SKM-1 treated with dmso at 0.1 percent for 144 hours (cell line): ENCODE measurements at regions not wholly inside any gene's neighbourhood (a gene's known extent, or its start where the extent isn't known, plus 50 kb on each side); places are given as distances from the start of the nearest gene placed in this dataset.

Source experiments
- DNase-seq: peaks from one replicate; lab custom pipeline; 2025; ENCODE audit not compliant: unreplicated experiment; lab: John Stamatoyannopoulos, UW

GRCh38 chr12:67582238-67582834 is 66.2 kb upstream of the DYRK2 start:
- no peak for DNase-seq

- no peak for DNase-seq
These were observed 65.7 kb upstream of the DYRK2 start for GRCh38 chr12:67582844-67583243.

- DNase-seq: no peak
These were observed 61.6 kb upstream of the DYRK2 start for GRCh38 chr12:67586951-67587350.

GRCh38 chr12:67589078-67589477 is 59.5 kb upstream of the DYRK2 start:
- DNase-seq: no peak

- no peak for DNase-seq
These were observed 58.3 kb upstream of the DYRK2 start for GRCh38 chr12:67590149-67590790.

GRCh38 chr12:67592228-67593011 is 56.1 kb upstream of the DYRK2 start:
- no peak for DNase-seq

- DNase-seq: no peak
These were observed 55.5 kb upstream of the DYRK2 start for GRCh38 chr12:67593041-67593440.

- no peak for DNase-seq
These were observed 54.8 kb upstream of the DYRK2 start for GRCh38 chr12:67593461-67594330.

GRCh38 chr12:67594888-67595287 is 53.7 kb upstream of the DYRK2 start:
- DNase-seq: no peak

- no peak for DNase-seq
These were observed 53.2 kb upstream of the DYRK2 start for GRCh38 chr12:67595365-67595764.

- DNase-seq: no peak
These were observed 49.9 kb upstream of the DYRK2 start for GRCh38 chr12:67598598-67598997.
